ENCODE measurements at regions not wholly inside any gene's neighbourhood (a gene's known extent, or its start where the extent isn't known, plus 50 kb on each side); places are given as distances from the start of the nearest gene placed in this dataset.

DNA sequence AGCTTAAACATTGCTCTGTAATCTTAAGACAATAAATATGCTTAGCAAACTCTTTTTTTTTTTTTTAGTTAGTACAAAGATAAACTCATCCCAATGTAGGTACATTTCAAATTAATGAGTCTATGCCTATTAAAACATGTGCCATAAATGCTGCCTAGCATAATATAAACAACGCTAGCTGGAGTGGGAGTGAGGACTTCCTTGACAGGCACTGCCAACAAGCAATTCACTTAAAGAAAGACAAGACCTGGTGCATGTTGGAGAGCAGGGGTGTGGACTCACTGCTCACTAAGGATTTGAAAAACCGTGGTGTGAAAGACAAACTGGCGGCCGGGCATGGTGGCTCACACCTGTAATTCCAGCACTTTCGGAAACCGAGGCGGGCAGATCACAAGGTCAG is 187.2 kb upstream of the RGS6 start:
- CTCF ChIA-PET, result interaction anchor here (0.6 to 1.3 kb wide), 3 partner anchors 602 to 613 kb away, joined by 3 to 6 read pairs (median 4); no protein-coding TSS in a partner anchor
- intact Hi-C loops (cut with micrococcal nuclease), result no loop called here
- Mint-ChIP-seq H3K27me3 (no peaks in the 10 kb centered on the region), H3K27ac (no peak overlapping the region), H3K4me1 (ENCODE audit: low read depth) (no peaks in the 10 kb centered on the region), H3K4me3 (no peak overlapping the region), H3K36me3 (peaks cover 11% of the 10 kb centered on the region), H3K9me3 (peaks cover 18% of the 10 kb centered on the region)
- DNase-seq, result no peak
- POLR2A ChIA-PET, result interaction anchor here (0.6 kb wide), 1 partner anchor 423 kb away, joined by 4 read pairs; no protein-coding TSS in a partner anchor

DNA sequence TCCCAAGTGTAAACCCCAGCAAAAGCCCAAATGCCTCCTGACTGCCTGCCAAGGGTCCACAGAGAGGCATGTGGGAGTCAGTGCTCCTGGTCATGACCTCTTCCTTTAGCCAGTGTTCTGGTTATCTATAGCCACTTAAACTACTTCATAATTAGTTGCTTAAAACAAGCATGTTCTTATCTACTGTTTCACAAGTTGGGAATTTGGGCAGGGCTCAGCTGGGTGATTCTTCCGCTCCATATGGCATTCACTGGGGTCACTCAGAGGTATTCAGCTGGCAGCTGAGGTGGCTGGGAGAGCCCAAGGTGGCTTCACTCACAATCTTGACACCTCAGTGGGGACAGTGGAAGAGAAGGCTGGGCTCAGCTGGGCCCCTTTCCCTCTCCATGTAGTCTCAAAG is 184.0 kb upstream of the RGS6 start:
- intact Hi-C loops (cut with micrococcal nuclease), result no loop called here
- no peak for DNase-seq
- Mint-ChIP-seq H3K4me3 (no peak overlapping the region), H3K36me3 (peaks cover 11% of the 10 kb centered on the region), H3K4me1 (ENCODE audit: low read depth) (no peaks in the 10 kb centered on the region), H3K9me3 (peaks cover 18% of the 10 kb centered on the region), H3K27ac (no peak overlapping the region), H3K27me3 (peaks cover 2% of the 10 kb centered on the region)
- ChIA-PET CTCF (no interaction called here), POLR2A (no interaction called here)

DNA sequence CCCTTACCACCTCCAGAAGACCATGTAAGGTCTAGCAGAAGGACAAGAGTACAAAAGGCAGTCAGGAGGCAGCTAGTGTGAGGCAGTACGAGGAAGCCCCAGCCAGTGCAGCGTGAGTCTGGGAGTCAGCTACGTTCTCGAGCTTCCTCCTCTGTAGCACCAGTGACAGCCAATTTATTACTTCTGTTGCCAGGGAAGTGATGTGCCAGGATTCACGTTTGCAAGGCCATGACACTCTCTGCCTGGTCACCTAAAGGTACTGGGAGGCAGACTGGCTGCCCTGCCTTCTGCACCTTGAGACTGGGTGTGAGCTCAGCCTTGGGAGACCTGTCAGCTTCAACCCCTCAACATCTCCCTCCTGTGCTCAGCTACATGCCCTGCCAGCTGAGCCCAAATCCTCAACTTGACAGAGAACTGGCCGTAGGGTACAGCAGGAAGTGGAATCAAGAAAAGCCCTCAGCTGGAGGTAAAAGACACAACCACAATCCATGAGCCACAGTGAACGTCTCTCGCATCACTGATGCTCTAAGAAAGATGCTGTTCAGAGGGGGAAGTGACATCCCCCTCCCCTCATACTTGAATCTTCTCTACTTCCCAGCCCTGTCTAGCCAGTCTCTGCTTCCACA is 182.5 kb upstream of the RGS6 start:
- intact Hi-C loops (cut with micrococcal nuclease), result loop anchor here (5.0 kb wide), 1 partner anchor 427 kb away; the partner anchor contains the start of gene SIPA1L1
- peaks cover 11% of the 10 kb centered on the region for H3K36me3 Mint-ChIP-seq
- peaks cover 18% of the 10 kb centered on the region for H3K9me3 Mint-ChIP-seq
- no peaks in the 10 kb centered on the region for H3K4me1 Mint-ChIP-seq (ENCODE audit: low read depth)
- DNase-seq, result no peak
- H3K27me3 Mint-ChIP-seq, result peaks cover 2% of the 10 kb centered on the region
- POLR2A ChIA-PET, result no interaction called here
- H3K27ac Mint-ChIP-seq, result no peak overlapping the region
- CTCF ChIA-PET, result interaction anchor here (0.6 to 8.9 kb wide), 3 partner anchors 152 to 631 kb away, joined by 3 to 132 read pairs (median 3); no protein-coding TSS in a partner anchor
- no peak overlapping the region for H3K4me3 Mint-ChIP-seq

DNA sequence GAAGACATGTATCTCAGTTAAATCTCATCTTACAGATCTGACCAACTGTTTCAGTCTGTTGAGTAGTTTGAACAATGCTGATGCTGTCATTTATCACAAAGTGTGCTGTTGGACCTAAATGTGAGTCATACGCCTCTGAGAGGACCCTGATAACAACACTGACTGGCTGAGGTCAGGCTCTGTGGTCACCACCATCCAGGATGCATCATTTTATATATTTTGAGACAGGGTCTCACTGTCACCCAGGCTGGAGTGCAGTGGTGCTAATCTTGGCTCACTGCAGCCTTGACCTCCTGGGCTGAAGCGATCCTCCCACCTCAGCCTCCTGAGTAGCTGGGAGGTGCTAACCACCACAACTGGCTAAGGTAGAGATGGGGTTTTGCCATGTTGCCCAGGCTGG is 181.0 kb upstream of the RGS6 start:
- CTCF ChIA-PET, result interaction anchor here (1.5 to 8.9 kb wide), 2 partner anchors 103 to 613 kb away, joined by 3 to 132 read pairs; no protein-coding TSS in a partner anchor
- no peak overlapping the region for H3K27ac Mint-ChIP-seq
- H3K36me3 Mint-ChIP-seq, result peaks cover 11% of the 10 kb centered on the region
- no peak overlapping the region for H3K4me3 Mint-ChIP-seq
- peaks cover 3% of the 10 kb centered on the region for H3K27me3 Mint-ChIP-seq
- intact Hi-C loops (cut with micrococcal nuclease), result loop anchor here (5.0 kb wide), 1 partner anchor 429 kb away; the partner anchor contains the start of gene SIPA1L1
- H3K4me1 Mint-ChIP-seq (ENCODE audit: low read depth), result no peaks in the 10 kb centered on the region
- peaks cover 18% of the 10 kb centered on the region for H3K9me3 Mint-ChIP-seq
- POLR2A ChIA-PET, result no interaction called here
- peak; percentile 16 for DNase-seq

DNA sequence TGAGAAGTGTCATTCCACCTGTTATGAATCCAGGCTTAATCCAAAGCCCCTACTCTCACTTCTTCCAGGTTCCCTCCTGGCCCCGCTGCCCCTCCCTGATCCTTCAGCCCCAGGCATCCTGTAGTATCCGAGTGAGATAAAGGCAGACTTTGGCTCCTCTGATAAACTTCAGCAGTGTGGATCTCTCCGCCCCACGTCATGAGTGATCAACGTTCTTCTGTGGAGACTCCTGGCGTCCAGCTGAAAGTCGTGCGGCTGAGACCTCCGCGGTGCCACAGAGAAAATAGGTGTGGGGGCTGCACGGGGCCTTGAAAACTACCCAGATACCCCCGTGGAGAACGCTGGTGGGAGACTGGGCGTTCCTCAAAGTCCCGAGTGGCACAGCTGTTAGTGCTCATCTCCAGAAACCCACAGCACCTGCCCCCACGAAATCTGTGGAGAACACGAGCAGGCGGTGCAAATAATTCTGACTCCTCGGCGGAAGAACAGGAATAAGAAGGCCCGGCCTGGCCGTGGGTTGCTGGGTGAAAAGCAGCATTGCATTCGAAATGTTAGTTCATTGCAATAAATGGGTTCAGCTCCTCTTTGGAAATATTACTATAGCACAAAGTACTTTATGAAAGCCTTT is 180.0 kb upstream of the RGS6 start:
- ChIA-PET POLR2A (no interaction called here), CTCF (interaction anchor here (0.6 to 8.9 kb wide), 34 partner anchors 13 to 704 kb away, joined by 3 to 132 read pairs (median 4); no protein-coding TSS in a partner anchor)
- peaks cover 11% of the 10 kb centered on the region for H3K36me3 Mint-ChIP-seq
- DNase-seq, result no peak
- H3K4me3 Mint-ChIP-seq, result no peak overlapping the region
- no peak overlapping the region for H3K27ac Mint-ChIP-seq
- intact Hi-C loops (cut with micrococcal nuclease), result loop anchor here (5.0 kb wide), 1 partner anchor 430 kb away; the partner anchor contains the start of gene SIPA1L1
- peaks cover 3% of the 10 kb centered on the region for H3K27me3 Mint-ChIP-seq
- peaks cover 18% of the 10 kb centered on the region for H3K9me3 Mint-ChIP-seq
- H3K4me1 Mint-ChIP-seq (ENCODE audit: low read depth), result no peaks in the 10 kb centered on the region

DNA sequence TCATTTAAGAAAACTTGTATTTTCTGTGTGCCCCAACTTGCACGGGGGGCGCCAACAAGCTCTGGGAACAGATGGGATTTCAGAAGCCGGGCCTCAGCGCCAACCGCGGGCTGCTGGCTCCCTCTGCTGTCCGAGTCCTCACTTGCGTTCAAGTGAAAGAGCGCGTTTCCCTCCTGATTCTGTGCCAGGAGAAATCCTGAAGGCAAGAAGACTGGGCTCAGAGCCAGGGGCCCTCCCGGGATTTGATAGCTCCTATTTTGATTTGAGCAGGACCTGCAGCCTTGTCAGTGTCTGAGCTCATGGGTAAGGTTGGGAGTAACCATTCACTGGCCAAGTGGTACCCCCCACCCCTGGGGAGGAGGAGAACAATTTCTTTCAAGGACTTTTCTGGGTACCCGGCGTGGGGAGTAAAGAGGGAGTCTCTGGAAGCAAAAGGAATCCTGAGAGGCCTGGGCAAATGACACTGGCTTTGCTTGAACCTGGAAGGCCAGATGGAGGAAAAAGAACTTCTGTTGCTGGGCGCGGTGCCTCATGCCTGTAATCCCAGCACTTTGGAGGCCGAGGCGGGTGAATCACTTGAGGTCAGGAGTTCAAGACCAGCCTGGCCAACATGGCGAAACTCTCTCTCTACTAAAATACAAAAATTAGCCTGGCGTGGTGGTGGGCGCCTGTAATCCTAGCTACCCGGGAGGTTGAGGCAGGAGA is 179.0 kb upstream of the RGS6 start:
- H3K36me3 Mint-ChIP-seq, result peaks cover 7% of the 10 kb centered on the region
- CTCF ChIA-PET, result interaction anchor here (0.6 to 8.9 kb wide), 37 partner anchors 12 to 705 kb away, joined by 3 to 132 read pairs (median 4); no protein-coding TSS in a partner anchor
- H3K27me3 Mint-ChIP-seq, result peaks cover 3% of the 10 kb centered on the region
- peaks cover 9% of the 10 kb centered on the region for H3K9me3 Mint-ChIP-seq
- intact Hi-C loops (cut with micrococcal nuclease), result loop anchor here (1.0 to 5.0 kb wide), 2 partner anchors 431 to 614 kb away; partner anchors contain the start of gene SIPA1L1
- DNase-seq, result peak; percentile 79
- no peak overlapping the region for H3K27ac Mint-ChIP-seq
- no peaks in the 10 kb centered on the region for H3K4me1 Mint-ChIP-seq (ENCODE audit: low read depth)
- H3K4me3 Mint-ChIP-seq, result no peak overlapping the region
- POLR2A ChIA-PET, result no interaction called here

DNA sequence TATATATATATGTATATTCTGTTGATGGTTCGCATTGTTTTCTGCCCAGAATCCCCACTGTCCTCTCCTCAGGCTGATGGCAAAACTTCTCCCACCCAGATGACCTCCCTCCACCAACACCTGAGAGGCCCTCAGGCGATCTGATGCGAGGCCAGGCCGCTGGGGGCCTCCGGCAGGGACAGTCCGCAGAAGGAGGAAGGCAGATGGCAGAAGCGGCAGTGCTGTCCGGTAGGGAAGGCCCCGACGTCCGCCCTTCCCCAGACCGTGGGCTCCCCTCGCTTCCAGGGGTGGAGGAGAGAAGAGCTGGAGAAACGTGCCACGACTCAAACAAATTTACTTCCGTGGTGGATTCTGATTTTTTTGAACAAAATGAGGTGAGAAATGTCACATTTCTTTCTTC is 178.3 kb upstream of the RGS6 start:
- intact Hi-C loops (cut with micrococcal nuclease), result loop anchor here (1.0 to 5.0 kb wide), 2 partner anchors 432 to 615 kb away; partner anchors contain the start of gene SIPA1L1
- DNase-seq, result no peak
- no peaks in the 10 kb centered on the region for H3K4me1 Mint-ChIP-seq (ENCODE audit: low read depth)
- H3K36me3 Mint-ChIP-seq, result peaks cover 4% of the 10 kb centered on the region
- H3K27ac Mint-ChIP-seq, result no peak overlapping the region
- H3K4me3 Mint-ChIP-seq, result no peak overlapping the region
- CTCF ChIA-PET, result interaction anchor here (1.1 to 8.9 kb wide), 5 partner anchors 609 to 705 kb away, joined by 3 to 132 read pairs (median 11); no protein-coding TSS in a partner anchor
- H3K9me3 Mint-ChIP-seq, result peaks cover 3% of the 10 kb centered on the region
- H3K27me3 Mint-ChIP-seq, result peaks cover 3% of the 10 kb centered on the region
- POLR2A ChIA-PET, result no interaction called here

DNA sequence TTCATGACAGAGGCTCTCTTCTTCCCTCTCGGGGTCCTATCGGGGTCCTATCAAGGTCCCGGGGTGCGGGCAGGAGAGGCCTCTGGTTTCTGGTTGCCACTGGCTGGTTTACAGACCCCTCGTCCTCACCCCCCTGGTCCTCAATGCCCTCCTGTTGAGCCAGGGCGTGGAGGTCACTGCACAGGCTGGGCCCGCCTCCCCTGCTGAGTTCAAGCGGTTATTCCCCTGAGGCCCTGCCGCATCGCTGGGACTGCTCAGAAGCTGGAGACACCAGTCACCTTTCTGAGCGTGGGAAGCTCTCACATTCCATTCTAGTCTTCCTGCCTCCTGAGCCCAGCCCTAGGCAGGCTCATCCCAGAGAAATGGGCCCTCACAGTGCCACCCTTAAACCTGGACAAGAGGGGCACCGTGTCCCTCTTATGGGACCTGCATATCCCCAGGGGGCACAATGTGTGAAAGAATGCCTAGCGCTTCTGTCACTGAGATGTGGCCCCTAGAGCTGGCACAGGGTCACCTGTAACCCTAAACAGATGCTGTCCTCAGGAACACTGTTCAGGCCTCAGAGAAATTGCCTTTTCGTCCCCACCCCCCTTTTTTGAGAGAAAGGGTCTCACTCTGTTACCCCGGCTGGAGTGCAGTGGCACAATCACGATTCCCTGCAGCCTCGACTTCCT is 177.7 kb upstream of the RGS6 start:
- Mint-ChIP-seq H3K27ac (no peak overlapping the region), H3K27me3 (peaks cover 3% of the 10 kb centered on the region), H3K4me1 (ENCODE audit: low read depth) (no peaks in the 10 kb centered on the region), H3K9me3 (no peaks in the 10 kb centered on the region), H3K36me3 (no peaks in the 10 kb centered on the region), H3K4me3 (no peak overlapping the region)
- POLR2A ChIA-PET, result interaction anchor here (1.3 kb wide), 1 partner anchor 612 kb away, joined by 3 read pairs; no protein-coding TSS in a partner anchor
- CTCF ChIA-PET, result interaction anchor here (5.0 to 8.9 kb wide), 2 partner anchors 616 to 650 kb away, joined by 47 to 132 read pairs; no protein-coding TSS in a partner anchor
- intact Hi-C loops (cut with micrococcal nuclease), result loop anchor here (5.0 kb wide), 1 partner anchor 432 kb away; the partner anchor contains the start of gene SIPA1L1
- DNase-seq, result no peak

DNA sequence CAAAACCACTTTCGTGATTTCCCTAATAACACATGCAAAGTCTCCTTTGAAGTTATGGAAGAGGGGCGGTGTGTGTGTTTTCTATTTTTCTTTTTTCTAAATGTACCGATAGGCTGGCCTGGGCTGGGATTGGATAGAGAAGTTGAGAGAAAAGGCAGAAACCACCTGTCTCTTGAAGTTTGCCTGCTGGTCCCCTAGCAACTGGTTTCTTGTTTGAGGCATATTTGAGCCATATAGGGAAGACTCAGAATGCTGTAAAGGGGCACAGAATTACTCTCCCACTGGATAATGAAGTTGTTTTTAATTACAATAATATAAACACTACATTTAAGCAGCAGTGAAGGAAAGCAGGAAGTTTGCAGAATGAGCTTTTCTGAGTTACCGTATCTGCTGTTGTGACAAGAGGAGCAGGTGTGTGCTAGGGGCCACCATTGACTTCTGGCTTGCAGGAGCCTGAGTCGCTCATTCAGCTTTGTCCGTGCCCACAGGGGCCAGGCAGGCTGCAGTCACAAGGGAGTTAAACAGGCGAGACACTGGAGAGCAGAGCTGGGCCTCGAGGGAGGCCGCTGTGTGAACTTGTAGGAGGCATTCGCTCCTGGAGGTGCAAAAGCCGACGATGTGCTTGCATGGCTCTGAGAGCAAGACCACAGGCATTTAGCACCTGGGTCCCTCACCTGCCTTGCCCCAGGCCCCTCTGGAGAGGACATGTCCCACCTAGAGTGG is 173.8 kb upstream of the RGS6 start:
- POLR2A ChIA-PET, result no interaction called here
- Mint-ChIP-seq H3K9me3 (no peaks in the 10 kb centered on the region), H3K27ac (no peak overlapping the region), H3K27me3 (peaks cover 5% of the 10 kb centered on the region), H3K4me1 (ENCODE audit: low read depth) (no peaks in the 10 kb centered on the region), H3K36me3 (no peaks in the 10 kb centered on the region), H3K4me3 (no peak overlapping the region)
- CTCF ChIA-PET, result interaction anchor here (0.6 kb wide), 1 partner anchor 653 kb away, joined by 4 read pairs; no protein-coding TSS in a partner anchor
- DNase-seq, result no peak
- intact Hi-C loops (cut with micrococcal nuclease), result no loop called here

DNA sequence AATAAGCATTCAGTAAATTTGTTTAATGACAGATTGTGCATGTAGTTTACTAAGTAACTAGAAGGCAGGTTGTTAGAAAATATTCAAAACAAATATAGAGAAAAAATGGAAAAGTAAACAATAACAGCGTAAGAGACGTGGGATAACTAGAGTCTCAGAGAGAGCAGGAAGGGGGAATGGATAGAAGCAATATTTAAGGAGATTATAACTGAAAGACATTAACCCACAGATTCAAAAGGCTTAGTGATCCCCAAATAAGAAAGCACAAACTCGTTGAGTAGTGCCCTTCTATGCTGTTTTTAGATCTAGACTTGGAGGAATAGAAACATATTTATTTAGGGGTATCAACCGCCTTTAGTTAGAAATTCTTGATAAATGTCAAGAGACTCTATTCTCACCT is 169.7 kb upstream of the RGS6 start:
- no peak for DNase-seq
- no peaks in the 10 kb centered on the region for H3K9me3 Mint-ChIP-seq
- POLR2A ChIA-PET, result no interaction called here
- H3K36me3 Mint-ChIP-seq, result no peaks in the 10 kb centered on the region
- H3K27me3 Mint-ChIP-seq, result peaks cover 8% of the 10 kb centered on the region
- intact Hi-C loops (cut with micrococcal nuclease), result no loop called here
- H3K4me3 Mint-ChIP-seq, result no peak overlapping the region
- H3K4me1 Mint-ChIP-seq (ENCODE audit: low read depth), result no peaks in the 10 kb centered on the region
- CTCF ChIA-PET, result no interaction called here
- no peak overlapping the region for H3K27ac Mint-ChIP-seq

Measured in activated CD4-positive, alpha-beta memory T cell treated with anti-CD3 and anti-CD28 coated beads for 36 hours (primary cell).